ENCODE measurements at regions not wholly inside any gene's neighbourhood (a gene's known extent, or its start where the extent isn't known, plus 50 kb on each side); places are given as distances from the start of the nearest gene placed in this dataset.

DNA sequence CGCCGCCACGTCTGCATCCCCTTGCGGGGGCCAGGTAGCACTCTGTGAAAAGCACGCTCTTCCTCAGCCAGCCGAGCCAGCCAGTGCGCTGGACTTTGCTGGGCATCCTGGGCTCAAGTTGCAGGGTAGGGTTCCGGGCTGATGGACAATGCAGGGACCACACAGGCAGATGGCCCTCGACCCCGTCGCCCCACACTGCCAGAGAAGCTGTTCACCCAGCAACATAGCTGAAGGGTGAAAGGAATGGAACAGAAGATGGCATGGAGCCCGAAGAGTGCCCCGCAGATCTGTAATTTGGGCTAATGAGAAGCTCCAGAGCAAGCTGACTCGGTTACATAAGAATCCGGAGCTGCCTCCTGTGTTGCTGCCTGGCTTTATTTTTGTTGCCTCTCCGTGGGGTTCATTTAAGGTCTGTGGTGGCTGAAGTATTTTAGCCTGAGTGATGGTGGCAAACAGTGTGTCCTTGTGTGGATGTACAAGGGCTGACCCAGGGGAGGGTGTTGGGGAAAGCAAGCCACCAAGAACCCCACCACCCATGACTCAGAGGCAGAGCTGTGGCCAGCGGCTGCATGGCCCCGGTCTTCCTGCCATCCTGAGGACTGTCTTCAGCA, 105.8 kb downstream of the SOX1 start:
- TF ChIP-seq, protein P1, sequence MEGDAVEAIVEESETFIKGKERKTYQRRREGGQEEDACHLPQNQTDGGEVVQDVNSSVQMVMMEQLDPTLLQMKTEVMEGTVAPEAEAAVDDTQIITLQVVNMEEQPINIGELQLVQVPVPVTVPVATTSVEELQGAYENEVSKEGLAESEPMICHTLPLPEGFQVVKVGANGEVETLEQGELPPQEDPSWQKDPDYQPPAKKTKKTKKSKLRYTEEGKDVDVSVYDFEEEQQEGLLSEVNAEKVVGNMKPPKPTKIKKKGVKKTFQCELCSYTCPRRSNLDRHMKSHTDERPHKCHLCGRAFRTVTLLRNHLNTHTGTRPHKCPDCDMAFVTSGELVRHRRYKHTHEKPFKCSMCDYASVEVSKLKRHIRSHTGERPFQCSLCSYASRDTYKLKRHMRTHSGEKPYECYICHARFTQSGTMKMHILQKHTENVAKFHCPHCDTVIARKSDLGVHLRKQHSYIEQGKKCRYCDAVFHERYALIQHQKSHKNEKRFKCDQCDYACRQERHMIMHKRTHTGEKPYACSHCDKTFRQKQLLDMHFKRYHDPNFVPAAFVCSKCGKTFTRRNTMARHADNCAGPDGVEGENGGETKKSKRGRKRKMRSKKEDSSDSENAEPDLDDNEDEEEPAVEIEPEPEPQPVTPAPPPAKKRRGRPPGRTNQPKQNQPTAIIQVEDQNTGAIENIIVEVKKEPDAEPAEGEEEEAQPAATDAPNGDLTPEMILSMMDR (IDR thresholded peaks at IDR 0.05), result no peak
- no peak for TF ChIP-seq POLR2A (IDR thresholded peaks at IDR 0.05; ENCODE audit: low read depth)
- TF ChIP-seq POLR2AphosphoS5 (IDR thresholded peaks at IDR 0.05), result no peak

Data from esophagus muscularis mucosa (tissue), 3 donors.